Gastroesophageal sphincter (tissue), 3 donors: ENCODE measurements at regions not wholly inside any gene's neighbourhood (a gene's known extent, or its start where the extent isn't known, plus 50 kb on each side); places are given as distances from the start of the nearest gene placed in this dataset.

Experiments
- POLR2AphosphoS5 ChIP-seq: sonication (generic); formaldehyde crosslinking; IDR thresholded peaks from one replicate; pipeline ENCODE4 v1.6.1; 2017; ENCODE audit warnings: antibody characterized with exemption
- TF ChIP-seq, protein P1 (sequence below), 4 experiments: fragments of 200-600 bp in 2 of 4; fragments of 450-650 bp in 2 of 4; sonication (generic) in 1 of 4; IDR thresholded peaks; one replicate each; pipeline ENCODE4 v1.5.1; 2017 to 2019; ENCODE audit warnings: antibody characterized with exemption in 4 of 4, mild to moderate bottlenecking in 2 of 4, moderate library complexity in 2 of 4

DNA sequence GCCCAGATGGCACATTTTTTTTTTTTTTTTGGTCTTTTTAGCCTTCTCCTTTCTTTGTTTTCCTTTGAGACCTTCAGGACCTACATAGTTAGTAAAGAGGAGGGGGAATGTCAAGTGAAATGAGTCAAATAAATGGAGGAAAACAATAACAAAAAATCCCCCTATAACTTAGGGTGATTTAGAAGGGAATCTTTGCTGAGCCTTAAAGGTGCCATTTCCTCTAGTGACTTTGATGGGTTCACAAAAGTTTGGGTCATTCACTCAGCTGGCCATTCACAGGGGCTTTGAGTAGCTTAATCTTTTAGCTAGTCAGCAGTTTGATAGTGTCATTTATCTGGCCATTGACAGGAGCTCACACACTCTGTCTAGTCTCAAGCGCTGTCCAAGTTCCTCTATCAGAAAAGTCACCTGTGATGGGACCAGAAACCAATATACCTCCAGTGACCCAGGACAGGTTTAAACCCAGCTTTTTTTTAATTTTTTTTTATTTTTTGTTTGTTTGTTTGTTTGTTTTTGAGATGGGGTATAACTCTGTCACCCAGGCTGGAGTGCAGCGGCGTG, 275.1 kb upstream of the PRDM1 start:
- no peak for TF ChIP-seq POLR2AphosphoS5
- TF ChIP-seq, protein P1, sequence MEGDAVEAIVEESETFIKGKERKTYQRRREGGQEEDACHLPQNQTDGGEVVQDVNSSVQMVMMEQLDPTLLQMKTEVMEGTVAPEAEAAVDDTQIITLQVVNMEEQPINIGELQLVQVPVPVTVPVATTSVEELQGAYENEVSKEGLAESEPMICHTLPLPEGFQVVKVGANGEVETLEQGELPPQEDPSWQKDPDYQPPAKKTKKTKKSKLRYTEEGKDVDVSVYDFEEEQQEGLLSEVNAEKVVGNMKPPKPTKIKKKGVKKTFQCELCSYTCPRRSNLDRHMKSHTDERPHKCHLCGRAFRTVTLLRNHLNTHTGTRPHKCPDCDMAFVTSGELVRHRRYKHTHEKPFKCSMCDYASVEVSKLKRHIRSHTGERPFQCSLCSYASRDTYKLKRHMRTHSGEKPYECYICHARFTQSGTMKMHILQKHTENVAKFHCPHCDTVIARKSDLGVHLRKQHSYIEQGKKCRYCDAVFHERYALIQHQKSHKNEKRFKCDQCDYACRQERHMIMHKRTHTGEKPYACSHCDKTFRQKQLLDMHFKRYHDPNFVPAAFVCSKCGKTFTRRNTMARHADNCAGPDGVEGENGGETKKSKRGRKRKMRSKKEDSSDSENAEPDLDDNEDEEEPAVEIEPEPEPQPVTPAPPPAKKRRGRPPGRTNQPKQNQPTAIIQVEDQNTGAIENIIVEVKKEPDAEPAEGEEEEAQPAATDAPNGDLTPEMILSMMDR (IDR thresholded peaks at IDR 0.05), result no peak
